Thoracic aorta (tissue), 2 donors: ENCODE measurements at regions not wholly inside any gene's neighbourhood (a gene's known extent, or its start where the extent isn't known, plus 50 kb on each side); places are given as distances from the start of the nearest gene placed in this dataset.

Source experiments
- ATAC-seq: fragments of 150-250 bp; one replicate; pipeline ENCODE4 v1.8.0; 2017; ENCODE audit warnings: low read depth; ENCODE audit not compliant: insufficient number of reproducible peaks, low FRiP score
- DNase-seq: peaks from one replicate; pipeline ENCODE4 v3.0.0-alpha.2; 2020; ENCODE audit warnings: low spot score
- H3K27ac ChIP-seq, 2 donors: fragments of 200-600 bp; sonication (generic); 1 replicate in 1 of 2; 2 replicates in 1 of 2; pipeline ENCODE4 v1.5.1; 2016; ENCODE audit warnings: mild to moderate bottlenecking in 2 of 2, moderate library complexity in 2 of 2
- H3K27me3 ChIP-seq: fragments of 200-600 bp; sonication (generic); replicated peaks from 2 replicates; pipeline ENCODE4 v1.6.0; 2016; ENCODE audit warnings: mild to moderate bottlenecking; ENCODE audit not compliant: insufficient read depth
- H3K36me3 ChIP-seq: fragments of 200-600 bp; sonication (generic); one replicate; pipeline ENCODE4 v1.5.1; 2016
- H3K4me1 ChIP-seq, 2 donors: fragments of 200-600 bp; sonication (generic); 1 replicate in 1 of 2; 2 replicates in 1 of 2; pipeline versions ENCODE4 v1.5.1 to v1.6.0; 2016; ENCODE audit warnings: low read depth in 2 of 2, mild to moderate bottlenecking in 1 of 2; ENCODE audit not compliant: control insufficient read depth in 1 of 2
- H3K4me3 ChIP-seq: fragments of 200-600 bp; sonication (generic); 2 replicates; pipeline ENCODE4 v1.5.1; 2016; ENCODE audit warnings: mild to moderate bottlenecking
- H3K9me3 ChIP-seq: fragments of 200-600 bp; sonication (generic); 2 replicates; pipeline ENCODE4 v1.5.1; 2016
- TF ChIP-seq, protein P1 (sequence below): fragments of 200-600 bp; sonication (generic); IDR thresholded peaks from one replicate; pipeline ENCODE4 v1.5.1; 2019; ENCODE audit warnings: antibody characterized with exemption

DNA sequence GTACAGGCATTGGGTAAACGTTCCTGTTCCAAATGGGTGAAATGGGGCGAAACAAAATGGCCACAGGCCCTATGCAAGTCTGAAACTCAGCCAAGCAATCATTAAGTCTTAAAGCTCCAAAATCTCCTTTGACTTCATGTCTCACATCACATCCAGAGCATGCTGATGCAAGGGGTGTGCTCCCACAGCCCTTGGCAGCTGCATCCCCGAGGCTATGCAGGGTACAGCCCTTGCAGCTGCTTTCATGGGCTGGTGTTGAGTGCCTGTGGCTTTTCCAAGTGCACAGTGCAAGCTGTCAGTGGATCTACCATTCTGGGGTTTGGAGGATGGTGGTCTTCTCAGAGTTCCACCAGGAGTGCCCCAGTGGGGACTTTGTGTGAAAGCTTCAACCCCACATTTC is 270.0 kb upstream of the CDYL start:
- Histone ChIP-seq H3K27ac (no peak overlapping the region), H3K27me3 (no peaks in the 10 kb centered on the region), H3K4me3 (no peak overlapping the region), H3K9me3 (no peaks in the 10 kb centered on the region), H3K4me1 (no peaks in the 10 kb centered on the region), H3K36me3 (no peaks in the 10 kb centered on the region)
- DNase-seq, result no peak
- TF ChIP-seq, protein P1, sequence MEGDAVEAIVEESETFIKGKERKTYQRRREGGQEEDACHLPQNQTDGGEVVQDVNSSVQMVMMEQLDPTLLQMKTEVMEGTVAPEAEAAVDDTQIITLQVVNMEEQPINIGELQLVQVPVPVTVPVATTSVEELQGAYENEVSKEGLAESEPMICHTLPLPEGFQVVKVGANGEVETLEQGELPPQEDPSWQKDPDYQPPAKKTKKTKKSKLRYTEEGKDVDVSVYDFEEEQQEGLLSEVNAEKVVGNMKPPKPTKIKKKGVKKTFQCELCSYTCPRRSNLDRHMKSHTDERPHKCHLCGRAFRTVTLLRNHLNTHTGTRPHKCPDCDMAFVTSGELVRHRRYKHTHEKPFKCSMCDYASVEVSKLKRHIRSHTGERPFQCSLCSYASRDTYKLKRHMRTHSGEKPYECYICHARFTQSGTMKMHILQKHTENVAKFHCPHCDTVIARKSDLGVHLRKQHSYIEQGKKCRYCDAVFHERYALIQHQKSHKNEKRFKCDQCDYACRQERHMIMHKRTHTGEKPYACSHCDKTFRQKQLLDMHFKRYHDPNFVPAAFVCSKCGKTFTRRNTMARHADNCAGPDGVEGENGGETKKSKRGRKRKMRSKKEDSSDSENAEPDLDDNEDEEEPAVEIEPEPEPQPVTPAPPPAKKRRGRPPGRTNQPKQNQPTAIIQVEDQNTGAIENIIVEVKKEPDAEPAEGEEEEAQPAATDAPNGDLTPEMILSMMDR, result no peak
- no peak for ATAC-seq

GRCh38 chr6:4504700-4505099 is 271.5 kb upstream of the CDYL start:
- Histone ChIP-seq H3K9me3 (no peaks in the 10 kb centered on the region), H3K4me1 (no peaks in the 10 kb centered on the region), H3K27me3 (no peaks in the 10 kb centered on the region), H3K4me3 (no peak overlapping the region), H3K27ac (no peak overlapping the region), H3K36me3 (no peaks in the 10 kb centered on the region)
- TF ChIP-seq, protein P1, result no peak
- no peak for DNase-seq
- ATAC-seq, result no peak

DNA sequence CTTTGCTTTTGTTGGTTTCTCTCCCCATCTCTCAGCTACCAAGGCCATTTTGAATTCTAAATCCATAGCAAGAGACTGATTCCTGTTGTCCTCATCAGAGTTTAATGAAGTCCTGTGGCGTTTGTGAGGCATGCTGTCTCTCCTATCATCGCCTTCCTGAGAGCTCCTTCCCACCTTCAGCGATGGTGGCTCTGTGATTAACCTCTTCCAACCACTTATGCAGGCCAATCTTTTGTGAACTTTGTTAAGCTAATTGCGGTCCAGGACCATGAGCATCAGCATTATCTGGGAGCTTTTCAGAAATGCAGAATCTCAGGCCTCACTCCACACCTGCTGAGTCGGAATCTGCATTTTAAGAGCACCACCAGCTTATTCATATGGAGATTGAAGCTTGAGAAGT is 272.5 kb upstream of the CDYL start:
- Histone ChIP-seq H3K27ac (no peak overlapping the region), H3K4me1 (no peaks in the 10 kb centered on the region), H3K9me3 (no peaks in the 10 kb centered on the region), H3K36me3 (no peaks in the 10 kb centered on the region), H3K4me3 (no peak overlapping the region), H3K27me3 (no peaks in the 10 kb centered on the region)
- DNase-seq, result no peak
- TF ChIP-seq, protein P1, result no peak
- ATAC-seq, result no peak

DNA sequence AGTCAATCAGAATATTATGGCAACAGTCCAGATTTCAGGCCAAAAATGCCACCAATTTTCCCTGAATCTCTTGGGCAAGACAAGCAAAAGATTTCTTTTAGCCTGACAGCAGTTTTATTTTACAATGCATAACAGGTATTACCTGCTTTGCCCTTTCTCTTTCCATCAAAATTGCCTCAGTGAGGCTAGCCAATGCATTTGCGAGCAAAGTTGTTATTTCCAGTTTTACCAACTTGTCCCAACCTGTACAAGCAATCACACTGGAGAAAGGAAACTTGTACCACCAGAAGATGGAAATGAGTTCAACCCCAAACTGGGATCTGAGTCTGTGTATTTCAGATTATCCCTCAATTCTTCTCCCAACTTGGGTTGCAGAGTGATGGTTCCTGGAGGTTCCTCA is 279.9 kb upstream of the CDYL start:
- H3K4me3 ChIP-seq, result no peak overlapping the region
- no peak for ATAC-seq
- H3K27ac ChIP-seq, result no peak overlapping the region
- no peak for DNase-seq
- no peaks in the 10 kb centered on the region for H3K4me1 ChIP-seq
- no peaks in the 10 kb centered on the region for H3K36me3 ChIP-seq
- no peaks in the 10 kb centered on the region for H3K9me3 ChIP-seq
- TF ChIP-seq, protein P1, result no peak
- no peaks in the 10 kb centered on the region for H3K27me3 ChIP-seq

DNA sequence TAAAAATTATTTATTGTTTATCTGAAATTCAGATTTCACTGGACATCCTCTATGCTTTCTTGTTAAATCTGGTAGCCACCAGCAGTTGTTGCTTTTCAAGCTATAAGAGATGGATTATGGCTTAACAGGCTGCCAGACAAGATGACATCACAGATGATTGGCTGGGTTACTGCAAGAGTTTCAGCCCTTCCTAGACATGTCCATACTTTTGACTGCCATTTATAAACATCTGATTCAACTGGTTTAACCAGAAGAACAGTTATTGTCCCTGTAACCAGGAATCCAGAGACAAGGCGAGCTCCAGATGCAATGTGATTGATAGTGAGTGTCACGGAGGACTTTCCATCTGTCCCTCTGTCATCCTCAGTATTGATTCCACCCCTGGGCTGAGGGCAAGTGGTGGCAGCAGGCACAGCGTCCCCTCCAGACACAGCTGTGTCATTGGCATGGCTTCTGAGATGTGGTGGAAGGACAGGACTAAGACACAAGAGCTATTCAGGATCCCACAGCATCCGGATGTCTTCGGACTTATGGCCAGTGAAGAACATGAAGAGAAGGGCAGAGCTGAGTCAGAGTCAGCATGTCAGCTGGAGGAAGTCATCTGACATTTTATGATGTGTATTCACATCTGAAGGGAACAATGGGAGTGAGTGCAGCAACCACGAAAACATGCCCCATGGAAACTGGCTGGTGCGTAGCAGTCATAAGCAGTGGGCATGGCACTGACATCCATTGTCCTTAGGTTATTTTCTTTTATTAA is 284.5 kb upstream of the CDYL start:
- Histone ChIP-seq H3K9me3 (peaks cover 12% of the 10 kb centered on the region), H3K4me1 (peaks cover 0 to 6% of the 10 kb centered on the region in 2 donors), H3K4me3 (no peak overlapping the region), H3K27me3 (no peaks in the 10 kb centered on the region), H3K36me3 (no peaks in the 10 kb centered on the region), H3K27ac (no peak overlapping the region)
- no peak for DNase-seq
- TF ChIP-seq, protein P1, result no peak
- no peak for ATAC-seq
